ENCODE measurements at regions not wholly inside any gene's neighbourhood (a gene's known extent, or its start where the extent isn't known, plus 50 kb on each side); places are given as distances from the start of the nearest gene placed in this dataset.

- ATAC-seq: no peak
- H3K27me3 ChIP-seq: no peaks in the 10 kb centered on the region
- no peaks in the 10 kb centered on the region for H3K36me3 ChIP-seq
- intact Hi-C loops (cut with DNase I): no loop called here
- no peak overlapping the region for H3K27ac ChIP-seq
- TF ChIP-seq POLR2A (IDR thresholded peaks at IDR 0.05) (no peak), CTCF (IDR thresholded peaks at IDR 0.05) (no peak)
- no peak overlapping the region for H3K4me3 ChIP-seq
- no peak for DNase-seq
- WGBS (ENCODE audit: insufficient coverage, low coverage, low lambda C conversion rate, missing lambda C conversion rate): 82% methylated on average over 2 of the region's 2 CpGs
- no peaks in the 10 kb centered on the region for H3K4me1 ChIP-seq
- H3K9me3 ChIP-seq: no peaks in the 10 kb centered on the region
Observed at GRCh38 chr14:56944397-56944796, 134.1 kb upstream of the OTX2 start.

- Histone ChIP-seq H3K27me3 (no peaks in the 10 kb centered on the region), H3K4me1 (no peaks in the 10 kb centered on the region), H3K27ac (no peak overlapping the region), H3K36me3 (no peaks in the 10 kb centered on the region), H3K9me3 (no peaks in the 10 kb centered on the region), H3K4me3 (no peak overlapping the region)
- no peak for DNase-seq
- TF ChIP-seq POLR2A (IDR thresholded peaks at IDR 0.05): no peak
- no peak for TF ChIP-seq CTCF (IDR thresholded peaks at IDR 0.05)
- intact Hi-C loops (cut with DNase I): no loop called here
- ATAC-seq: peak in 1 of 4 donors; percentile 49
Observed at GRCh38 chr14:56933446-56933845, 123.2 kb upstream of the OTX2 start.

- Histone ChIP-seq H3K27ac (no peak overlapping the region), H3K4me1 (no peaks in the 10 kb centered on the region), H3K4me3 (no peak overlapping the region), H3K36me3 (no peaks in the 10 kb centered on the region), H3K27me3 (no peaks in the 10 kb centered on the region), H3K9me3 (no peaks in the 10 kb centered on the region)
- 32% methylated on average over 3 of the region's 3 CpGs for WGBS (ENCODE audit: insufficient coverage, low coverage, low lambda C conversion rate, missing lambda C conversion rate)
- no peak for ATAC-seq
- no peak for DNase-seq
- intact Hi-C loops (cut with DNase I): no loop called here
- no peak for TF ChIP-seq CTCF (IDR thresholded peaks at IDR 0.05)
- TF ChIP-seq POLR2A (IDR thresholded peaks at IDR 0.05): no peak
Observed at GRCh38 chr14:56918849-56919574, 108.7 kb upstream of the OTX2 start.

GRCh38 chr14:56905282-56905681, 95.0 kb upstream of the OTX2 start:
- H3K4me3 ChIP-seq: no peak overlapping the region
- H3K9me3 ChIP-seq: no peaks in the 10 kb centered on the region
- H3K4me1 ChIP-seq: no peaks in the 10 kb centered on the region
- ATAC-seq (no peak), DNase-seq (no peak)
- intact Hi-C loops (cut with DNase I): no loop called here
- TF ChIP-seq POLR2A (IDR thresholded peaks at IDR 0.05) (no peak), CTCF (IDR thresholded peaks at IDR 0.05) (no peak)
- no peak overlapping the region for H3K27ac ChIP-seq
- WGBS (ENCODE audit: insufficient coverage, low coverage, low lambda C conversion rate, missing lambda C conversion rate): 16% methylated on average over 5 of the region's 5 CpGs
- no peaks in the 10 kb centered on the region for H3K27me3 ChIP-seq
- H3K36me3 ChIP-seq: no peaks in the 10 kb centered on the region

Data from right lobe of liver (tissue), 6 donors.